ENCODE measurements at regions not wholly inside any gene's neighbourhood (a gene's known extent, or its start where the extent isn't known, plus 50 kb on each side); places are given as distances from the start of the nearest gene placed in this dataset.

DNA sequence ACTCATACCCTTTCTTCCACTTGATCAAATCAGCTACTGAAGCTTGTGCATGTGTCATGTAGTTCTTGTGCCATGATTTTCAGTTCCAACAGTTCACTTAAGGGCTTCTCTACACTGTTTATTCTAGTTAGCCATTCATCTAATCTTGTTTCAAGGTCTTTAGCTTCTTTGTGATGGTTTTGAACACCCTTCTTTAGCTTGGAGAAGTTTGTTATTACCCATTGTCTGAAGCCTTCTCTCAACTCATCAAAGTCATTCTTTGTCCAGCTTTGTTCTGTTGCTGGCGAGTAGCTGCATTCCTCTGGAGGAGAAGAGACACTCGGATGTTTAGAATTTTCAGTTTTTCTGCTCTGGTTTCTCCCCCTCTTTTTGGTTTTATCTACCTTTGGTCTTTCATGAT is 115.6 kb downstream of the KDM5D start:
- intact Hi-C loops (cut with micrococcal nuclease) = no loop called here

DNA sequence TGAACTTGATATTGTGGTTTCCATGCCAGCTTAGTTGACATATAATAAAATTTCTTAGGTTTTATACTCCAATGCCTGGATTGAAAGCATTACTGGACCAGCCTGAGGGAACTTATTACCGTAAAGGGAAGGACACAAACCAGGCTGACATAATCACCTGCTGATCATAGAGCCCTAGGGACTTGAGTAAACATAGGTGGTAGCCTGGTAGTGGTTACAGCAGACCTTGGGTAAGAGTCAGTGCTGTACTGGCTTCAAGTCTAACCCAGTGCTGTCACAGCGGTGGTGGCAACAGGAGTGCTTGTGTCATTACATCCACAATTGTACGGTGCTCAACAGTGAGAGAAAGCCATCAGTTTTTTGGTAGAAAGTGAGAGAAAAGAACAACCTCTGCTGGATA is 122.1 kb downstream of the KDM5D start:
- H3K36me3 ChIP-seq (ENCODE audit: control insufficient read depth in 1 of 2, insufficient read depth in 2 of 2, low read length in 2 of 2) = no peaks in the 10 kb centered on the region
- no peaks in the 10 kb centered on the region for H3K4me1 ChIP-seq (ENCODE audit: control insufficient read depth in 1 of 2, insufficient read depth in 2 of 2, low read length in 2 of 2)
- DNase-seq (ENCODE audit: low read depth, low spot score) (no peak), ATAC-seq (no peak)
- no peaks in the 10 kb centered on the region for H3K9me2 ChIP-seq (ENCODE audit: insufficient read depth)
- CTCF ChIA-PET = no interaction called here
- BruUV-seq (replicated peaks) = no TSS peak
- no peak for TF ChIP-seq EZH2 (IDR thresholded peaks at IDR 0.05)
- no peak for TF ChIP-seq RAD21 (IDR thresholded peaks at IDR 0.05; ENCODE audit: low read depth)
- TF ChIP-seq CTCF (IDR thresholded peaks at IDR 0.05 in 2 of 3, conservative IDR thresholded peaks at IDR 0.05 in 1 of 3; ENCODE audit: borderline replicate concordance in 1 of 3, insufficient read depth in 1 of 3, low read depth in 2 of 3, low read length in 2 of 3) = no peak
- TF ChIP-seq ELF1 (IDR thresholded peaks at IDR 0.05; ENCODE audit: borderline replicate concordance, low read depth) = no peak
- TF ChIP-seq POLR2A (IDR thresholded peaks at IDR 0.05; ENCODE audit: borderline replicate concordance, extremely low read depth, insufficient read depth, insufficient read length) = no peak
- no peak for TF ChIP-seq JUND (IDR thresholded peaks at IDR 0.05)
- no peak for TF ChIP-seq CBX3 (IDR thresholded peaks at IDR 0.05; ENCODE audit: low read depth)
- no peak overlapping the region for H2AFZ ChIP-seq (ENCODE audit: low read depth, low read length, poor library complexity, severe bottlenecking)
- H3K27me3 ChIP-seq (ENCODE audit: insufficient read depth, low read length) = no peaks in the 10 kb centered on the region
- intact Hi-C loops (cut with micrococcal nuclease) = no loop called here
- H4K20me1 ChIP-seq (ENCODE audit: insufficient read depth) = no peaks in the 10 kb centered on the region
- H3K4me3 ChIP-seq (replicated peaks in 1 of 2; ENCODE audit: low read depth in 1 of 2, low read length in 2 of 2) = no peak overlapping the region
- POLR2A ChIA-PET = no interaction called here
- no peak overlapping the region for H3K4me2 ChIP-seq (ENCODE audit: low read length)
- no peak overlapping the region for H3K27ac ChIP-seq (ENCODE audit: low read depth, low read length)
- no peaks in the 10 kb centered on the region for H3K79me2 ChIP-seq (ENCODE audit: insufficient read depth, low read length)
- no peaks in the 10 kb centered on the region for H3K9me3 ChIP-seq (ENCODE audit: control insufficient read depth in 1 of 2, insufficient read depth in 1 of 2, low read depth in 1 of 2, low read length in 2 of 2)
- H3K9ac ChIP-seq (ENCODE audit: low read length) = no peak overlapping the region
- RAD21 ChIA-PET (ENCODE audit: low non-redundant PET in 1 of 2, low total read pairs in 2 of 2, uncharacterized antibody in 2 of 2, unreplicated experiment in 2 of 2) = no interaction called here

More for the DNA sequence above, 115.6 kb downstream of the KDM5D start:
- Histone ChIP-seq H3K4me1 (ENCODE audit: control insufficient read depth in 1 of 2, insufficient read depth in 2 of 2, low read length in 2 of 2) (no peaks in the 10 kb centered on the region), H3K27ac (ENCODE audit: low read depth, low read length) (no peak overlapping the region), H4K20me1 (ENCODE audit: insufficient read depth) (no peaks in the 10 kb centered on the region), H3K9ac (ENCODE audit: low read length) (no peak overlapping the region), H3K27me3 (ENCODE audit: insufficient read depth, low read length) (no peaks in the 10 kb centered on the region), H3K9me2 (ENCODE audit: insufficient read depth) (no peaks in the 10 kb centered on the region), H3K4me3 (replicated peaks in 1 of 2; ENCODE audit: low read depth in 1 of 2, low read length in 2 of 2) (no peak overlapping the region), H3K79me2 (ENCODE audit: insufficient read depth, low read length) (no peaks in the 10 kb centered on the region), H2AFZ (ENCODE audit: low read depth, low read length, poor library complexity, severe bottlenecking) (no peak overlapping the region), H3K4me2 (ENCODE audit: low read length) (no peak overlapping the region), H3K9me3 (ENCODE audit: control insufficient read depth in 1 of 2, insufficient read depth in 1 of 2, low read depth in 1 of 2, low read length in 2 of 2) (no peaks in the 10 kb centered on the region), H3K36me3 (ENCODE audit: control insufficient read depth in 1 of 2, insufficient read depth in 2 of 2, low read length in 2 of 2) (no peaks in the 10 kb centered on the region)
- CTCF ChIA-PET = no interaction called here
- DNase-seq (ENCODE audit: low read depth, low spot score) (no peak), ATAC-seq (no peak)
- RAD21 ChIA-PET (ENCODE audit: low non-redundant PET in 1 of 2, low total read pairs in 2 of 2, uncharacterized antibody in 2 of 2, unreplicated experiment in 2 of 2) = no interaction called here
- TF ChIP-seq, protein P1, sequence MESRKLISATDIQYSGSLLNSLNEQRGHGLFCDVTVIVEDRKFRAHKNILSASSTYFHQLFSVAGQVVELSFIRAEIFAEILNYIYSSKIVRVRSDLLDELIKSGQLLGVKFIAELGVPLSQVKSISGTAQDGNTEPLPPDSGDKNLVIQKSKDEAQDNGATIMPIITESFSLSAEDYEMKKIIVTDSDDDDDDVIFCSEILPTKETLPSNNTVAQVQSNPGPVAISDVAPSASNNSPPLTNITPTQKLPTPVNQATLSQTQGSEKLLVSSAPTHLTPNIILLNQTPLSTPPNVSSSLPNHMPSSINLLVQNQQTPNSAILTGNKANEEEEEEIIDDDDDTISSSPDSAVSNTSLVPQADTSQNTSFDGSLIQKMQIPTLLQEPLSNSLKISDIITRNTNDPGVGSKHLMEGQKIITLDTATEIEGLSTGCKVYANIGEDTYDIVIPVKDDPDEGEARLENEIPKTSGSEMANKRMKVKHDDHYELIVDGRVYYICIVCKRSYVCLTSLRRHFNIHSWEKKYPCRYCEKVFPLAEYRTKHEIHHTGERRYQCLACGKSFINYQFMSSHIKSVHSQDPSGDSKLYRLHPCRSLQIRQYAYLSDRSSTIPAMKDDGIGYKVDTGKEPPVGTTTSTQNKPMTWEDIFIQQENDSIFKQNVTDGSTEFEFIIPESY (IDR thresholded peaks at IDR 0.05; ENCODE audit: extremely low read depth, insufficient replicate concordance, low read length) = no peak
- TF ChIP-seq, protein P2, sequence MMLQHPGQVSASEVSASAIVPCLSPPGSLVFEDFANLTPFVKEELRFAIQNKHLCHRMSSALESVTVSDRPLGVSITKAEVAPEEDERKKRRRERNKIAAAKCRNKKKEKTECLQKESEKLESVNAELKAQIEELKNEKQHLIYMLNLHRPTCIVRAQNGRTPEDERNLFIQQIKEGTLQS (IDR thresholded peaks at IDR 0.05) = no peak
- TF ChIP-seq JUND (IDR thresholded peaks at IDR 0.05) (no peak), ELF1 (IDR thresholded peaks at IDR 0.05; ENCODE audit: borderline replicate concordance, low read depth) (no peak), YY1 (IDR thresholded peaks at IDR 0.05; ENCODE audit: extremely low read depth, insufficient replicate concordance, low read depth, low read length) (no peak)
- POLR2A ChIA-PET = no interaction called here
- BruUV-seq (replicated peaks) = no TSS peak
